ENCODE measurements at regions not wholly inside any gene's neighbourhood (a gene's known extent, or its start where the extent isn't known, plus 50 kb on each side); places are given as distances from the start of the nearest gene placed in this dataset.

- no peak for TF ChIP-seq CTCF (IDR thresholded peaks at IDR 0.05; ENCODE audit: low read depth, low read length)
- peak; percentile 74 for DNase-seq (ENCODE audit: extremely low read depth, low read depth)
Observed at GRCh38 chr3:64291345-64291744, 66.1 kb upstream of the PRICKLE2 start.

GRCh38 chr3:64290864-64291263, 65.6 kb upstream of the PRICKLE2 start:
- DNase-seq (ENCODE audit: extremely low read depth, low read depth) = no peak
- no peak for TF ChIP-seq CTCF (IDR thresholded peaks at IDR 0.05; ENCODE audit: low read depth, low read length)

GRCh38 chr3:64290161-64290560, 64.9 kb upstream of the PRICKLE2 start:
- no peak for DNase-seq (ENCODE audit: extremely low read depth, low read depth)
- no peak for TF ChIP-seq CTCF (IDR thresholded peaks at IDR 0.05; ENCODE audit: low read depth, low read length)

GRCh38 chr3:64289622-64290021, 64.4 kb upstream of the PRICKLE2 start:
- TF ChIP-seq CTCF (IDR thresholded peaks at IDR 0.05; ENCODE audit: low read depth, low read length) = no peak
- no peak for DNase-seq (ENCODE audit: extremely low read depth, low read depth)

- no peak for DNase-seq (ENCODE audit: extremely low read depth, low read depth)
- TF ChIP-seq CTCF (IDR thresholded peaks at IDR 0.05; ENCODE audit: low read depth, low read length) = no peak
Observed at GRCh38 chr3:64278625-64279024, 53.4 kb upstream of the PRICKLE2 start.

GRCh38 chr3:64276131-64276530, 50.9 kb upstream of the PRICKLE2 start:
- no peak for DNase-seq (ENCODE audit: extremely low read depth, low read depth)
- no peak for TF ChIP-seq CTCF (IDR thresholded peaks at IDR 0.05; ENCODE audit: low read depth, low read length)
